GM21367 (cell line): ENCODE measurements at regions not wholly inside any gene's neighbourhood (a gene's known extent, or its start where the extent isn't known, plus 50 kb on each side); places are given as distances from the start of the nearest gene placed in this dataset.

Experiments
- ATAC-seq: cut with Tn5 transposase; IDR thresholded peaks from one replicate; pipeline ENCODE4 v1.9.1; 2021; ENCODE audit not compliant: unreplicated experiment

- ATAC-seq = no peak
Observed at GRCh38 chr4:64614276-64614675, 205.0 kb upstream of the TECRL start.

GRCh38 chr4:64613046-64613445 lies 203.8 kb upstream of the TECRL start:
- ATAC-seq = no peak

DNA sequence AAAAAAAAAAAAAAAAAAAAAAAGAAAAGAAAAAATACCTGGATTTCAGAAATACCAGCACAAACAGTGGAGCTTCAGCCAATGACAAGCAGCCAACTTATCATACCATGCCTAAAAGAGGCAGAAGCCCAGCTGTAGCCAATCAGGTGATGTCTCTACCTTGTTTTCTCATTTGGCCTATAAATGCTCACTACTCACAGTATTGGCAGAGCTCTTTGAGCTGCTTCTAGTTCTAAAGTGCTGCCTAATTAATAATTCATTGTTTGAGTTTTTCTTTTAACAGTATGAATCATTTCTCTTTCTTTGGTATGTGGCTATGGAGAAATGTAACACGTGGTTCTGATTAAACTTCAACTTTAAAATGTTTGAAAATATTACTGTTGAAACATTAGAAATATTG lies 188.8 kb upstream of the TECRL start:
- ATAC-seq = no peak

DNA sequence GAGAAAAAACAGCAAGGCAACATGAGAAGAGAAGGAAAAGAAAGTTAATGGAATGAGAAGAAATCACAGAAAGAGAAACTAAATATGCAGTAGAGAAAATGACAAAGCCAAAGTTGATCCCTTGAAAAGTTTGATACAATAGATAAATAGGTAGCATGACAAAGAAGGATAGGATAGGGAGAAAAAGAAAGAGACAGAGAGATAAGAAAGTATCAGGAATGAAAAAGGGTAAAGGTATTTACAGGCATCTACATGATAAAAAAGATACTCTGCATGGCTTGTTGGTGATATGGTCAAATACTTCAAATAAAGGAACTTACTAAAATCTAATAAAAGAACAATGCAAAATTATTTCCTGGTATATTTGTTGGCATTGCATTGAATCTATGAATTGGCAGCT lies 185.5 kb upstream of the TECRL start:
- ATAC-seq = no peak

DNA sequence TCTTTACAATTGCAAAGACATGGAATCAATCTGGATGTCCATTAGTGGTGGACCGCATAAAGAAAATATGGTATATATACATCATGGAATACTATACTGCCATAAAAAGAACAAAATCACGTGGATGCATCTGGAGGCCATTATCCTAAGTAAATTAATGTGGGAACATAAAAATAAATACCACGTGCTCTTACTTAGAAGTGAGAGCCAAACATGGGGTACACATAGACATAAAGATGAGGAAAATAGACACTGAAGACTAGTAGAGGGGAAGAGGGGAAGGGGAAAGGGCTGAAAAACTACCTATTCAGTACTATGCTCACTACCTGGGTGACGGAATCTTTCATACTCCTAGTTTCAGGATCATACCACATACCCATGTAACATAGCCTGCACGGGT lies 179.3 kb upstream of the TECRL start:
- ATAC-seq = no peak

- no peak for ATAC-seq
Observed at GRCh38 chr4:64584981-64585557, 175.8 kb upstream of the TECRL start.

GRCh38 chr4:64584125-64584524 lies 174.9 kb upstream of the TECRL start:
- no peak for ATAC-seq

GRCh38 chr4:64582492-64582891 lies 173.2 kb upstream of the TECRL start:
- no peak for ATAC-seq

- ATAC-seq = no peak
Observed at GRCh38 chr4:64581422-64581821, 172.2 kb upstream of the TECRL start.

- no peak for ATAC-seq
Observed at GRCh38 chr4:64564126-64564525, 154.9 kb upstream of the TECRL start.

GRCh38 chr4:64559571-64559970 lies 150.3 kb upstream of the TECRL start:
- no peak for ATAC-seq

GRCh38 chr4:64551125-64551524 lies 141.9 kb upstream of the TECRL start:
- ATAC-seq = no peak

DNA sequence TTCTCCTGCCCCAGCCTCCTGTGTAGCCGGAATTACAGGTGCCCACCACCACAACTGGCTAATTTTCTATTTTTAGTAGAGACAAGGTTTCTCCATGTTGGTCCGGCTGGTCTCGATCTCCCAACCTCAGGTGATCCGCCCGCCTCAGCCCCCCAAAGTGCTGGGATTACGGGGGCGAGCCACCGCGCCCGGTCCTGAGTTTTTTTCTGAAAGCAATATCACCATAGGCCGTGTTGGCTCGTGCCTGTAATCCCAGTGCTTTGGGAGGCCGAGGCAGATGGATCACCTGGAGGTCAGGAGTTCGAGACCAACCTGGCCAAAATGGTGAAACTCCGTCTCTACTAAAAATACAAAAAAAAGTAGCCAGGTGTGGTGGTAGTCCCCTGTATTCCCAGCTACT lies 136.3 kb upstream of the TECRL start:
- ATAC-seq = no peak

DNA sequence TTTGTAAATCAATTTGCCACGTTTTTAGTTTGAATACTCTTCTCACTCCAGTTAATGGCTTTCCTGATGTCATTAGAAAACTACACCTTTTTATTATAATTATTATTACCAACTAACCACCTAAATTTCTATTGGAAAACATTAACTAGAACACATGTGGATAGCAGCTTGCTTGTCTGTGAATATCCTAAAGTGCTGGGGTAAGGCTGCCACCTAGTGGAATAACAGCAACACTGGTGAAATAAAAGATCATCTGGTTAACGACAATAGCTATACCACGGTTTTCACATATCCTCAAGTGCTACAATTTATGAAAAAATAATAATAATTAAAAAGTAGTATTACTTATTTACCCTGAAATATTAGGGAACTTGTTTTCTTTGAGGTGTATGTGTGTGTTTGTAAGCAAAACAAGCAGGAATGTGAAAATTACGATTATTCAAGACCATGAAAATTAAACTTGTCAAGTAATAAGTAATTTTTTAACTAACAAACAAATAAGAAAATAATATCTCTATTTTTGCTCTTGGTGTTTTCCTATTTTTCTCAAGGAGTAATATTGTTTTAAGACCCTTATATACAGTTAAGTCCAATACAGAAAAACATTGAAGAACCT lies 130.1 kb upstream of the TECRL start:
- ATAC-seq = peak; percentile 94

DNA sequence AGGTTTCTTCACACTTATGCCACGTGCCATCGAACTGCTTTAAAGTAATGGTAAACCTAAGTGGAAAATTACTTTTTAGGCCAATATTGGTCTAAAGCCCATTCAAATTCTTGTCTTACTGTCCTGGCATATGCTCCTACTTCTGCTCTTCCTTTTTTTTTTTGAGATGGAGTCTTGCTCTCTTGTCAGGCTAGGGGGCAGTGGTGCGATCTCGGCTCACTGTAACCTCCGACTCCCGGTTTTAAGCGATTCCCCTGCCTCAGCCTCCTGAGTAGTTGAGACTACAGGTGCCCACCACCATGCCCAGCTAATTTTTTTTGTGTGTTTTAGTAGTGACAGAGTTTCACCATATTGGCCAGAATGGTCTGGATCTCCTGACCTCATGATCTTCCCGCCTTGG lies 129.0 kb upstream of the TECRL start:
- no peak for ATAC-seq

GRCh38 chr4:64533637-64534036 lies 124.4 kb upstream of the TECRL start:
- ATAC-seq = no peak

- no peak for ATAC-seq
Observed at GRCh38 chr4:64533159-64533558, 123.9 kb upstream of the TECRL start.

DNA sequence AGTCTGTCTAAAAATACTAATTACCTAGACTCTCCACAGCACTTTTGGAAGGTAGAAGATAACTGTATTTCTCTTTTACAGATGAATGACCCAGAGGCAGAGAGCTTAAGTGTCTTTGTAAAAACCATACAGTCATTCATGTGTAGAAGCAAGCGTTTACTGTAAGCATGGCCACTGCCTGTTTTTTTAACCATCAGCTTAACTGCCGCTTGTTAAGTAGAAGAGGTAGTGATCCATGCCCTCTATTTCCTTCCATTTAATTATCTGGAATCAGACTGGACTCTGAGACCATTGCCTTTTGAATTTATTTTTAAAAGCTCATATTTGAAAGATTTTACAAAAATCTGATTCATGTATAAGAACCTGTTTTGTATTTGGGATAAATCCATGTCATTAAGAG lies 111.2 kb upstream of the TECRL start:
- ATAC-seq = no peak

- no peak for ATAC-seq
Observed at GRCh38 chr4:64518600-64518999, 109.3 kb upstream of the TECRL start.

DNA sequence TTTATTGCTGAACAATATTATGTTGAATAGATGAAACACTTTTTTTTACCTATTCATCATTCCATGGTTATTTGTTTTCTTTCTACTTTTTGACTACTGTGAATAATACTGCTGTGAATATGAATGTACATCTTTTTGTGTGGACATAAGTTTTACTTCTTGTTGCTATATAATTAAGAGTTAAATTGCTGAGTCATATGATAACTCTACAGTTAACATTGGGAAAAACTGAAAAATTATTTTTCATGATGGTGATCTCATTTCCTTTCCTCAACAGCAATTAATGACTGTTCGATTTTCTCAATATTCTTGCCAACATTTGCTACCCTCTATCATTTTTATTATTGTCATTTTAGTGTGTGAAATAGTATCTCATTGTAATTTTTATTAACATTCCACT lies 106.9 kb upstream of the TECRL start:
- no peak for ATAC-seq

DNA sequence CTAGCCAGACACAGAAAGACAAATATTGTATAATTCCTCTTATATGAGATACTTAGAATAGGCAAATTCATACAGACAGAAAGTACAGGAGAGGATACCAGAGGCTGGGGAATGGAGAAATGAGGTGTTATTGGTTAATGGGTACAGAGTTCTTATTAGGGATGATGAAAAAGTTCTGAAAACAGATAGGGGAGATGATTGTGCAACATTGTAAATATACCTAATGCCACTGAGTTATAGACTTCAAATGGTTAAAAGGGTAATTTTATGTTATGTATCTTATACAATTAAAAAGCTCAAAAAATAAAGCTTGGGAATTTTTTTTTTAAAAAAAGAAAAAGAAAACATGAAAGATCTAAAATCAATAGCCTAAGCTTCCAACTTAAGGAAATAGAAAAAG lies 98.8 kb upstream of the TECRL start:
- no peak for ATAC-seq

GRCh38 chr4:64503945-64504675 lies 94.9 kb upstream of the TECRL start:
- ATAC-seq = no peak

GRCh38 chr4:64503416-64503815 lies 94.2 kb upstream of the TECRL start:
- no peak for ATAC-seq
